ENCODE measurements at regions not wholly inside any gene's neighbourhood (a gene's known extent, or its start where the extent isn't known, plus 50 kb on each side); places are given as distances from the start of the nearest gene placed in this dataset.

- ATAC-seq: no peak
- no peaks in the 10 kb centered on the region for H3K9me3 ChIP-seq
- intact Hi-C loops (cut with DNase I): no loop called here
- no peak for DNase-seq
- no peak for TF ChIP-seq CTCF (IDR thresholded peaks at IDR 0.05)
- H3K4me1 ChIP-seq: no peaks in the 10 kb centered on the region
- H3K27ac ChIP-seq: no peak overlapping the region
- H3K27me3 ChIP-seq: no peaks in the 10 kb centered on the region
- no peak overlapping the region for H3K4me3 ChIP-seq
- H3K36me3 ChIP-seq: no peaks in the 10 kb centered on the region
These were observed 81.1 kb upstream of the RAI14 start for GRCh38 chr5:34574936-34575467.

GRCh38 chr5:34576891-34577666 is 79.0 kb upstream of the RAI14 start:
- DNase-seq: no peak
- TF ChIP-seq CTCF (IDR thresholded peaks at IDR 0.05): no peak
- H3K4me3 ChIP-seq: no peak overlapping the region
- no peaks in the 10 kb centered on the region for H3K27me3 ChIP-seq
- H3K27ac ChIP-seq: no peak overlapping the region
- H3K4me1 ChIP-seq: no peaks in the 10 kb centered on the region
- intact Hi-C loops (cut with DNase I): no loop called here
- ATAC-seq: no peak
- H3K36me3 ChIP-seq: no peaks in the 10 kb centered on the region
- no peaks in the 10 kb centered on the region for H3K9me3 ChIP-seq

GRCh38 chr5:34578962-34579361 is 77.2 kb upstream of the RAI14 start:
- Histone ChIP-seq H3K4me3 (no peak overlapping the region), H3K27me3 (no peaks in the 10 kb centered on the region), H3K36me3 (no peaks in the 10 kb centered on the region), H3K4me1 (no peaks in the 10 kb centered on the region), H3K27ac (no peak overlapping the region), H3K9me3 (no peaks in the 10 kb centered on the region)
- TF ChIP-seq CTCF (IDR thresholded peaks at IDR 0.05): no peak
- ATAC-seq: no peak
- no peak for DNase-seq
- intact Hi-C loops (cut with DNase I): no loop called here

GRCh38 chr5:34580983-34581382 is 75.1 kb upstream of the RAI14 start:
- TF ChIP-seq CTCF (IDR thresholded peaks at IDR 0.05): no peak
- Histone ChIP-seq H3K27ac (no peak overlapping the region), H3K4me1 (no peaks in the 10 kb centered on the region), H3K36me3 (no peaks in the 10 kb centered on the region), H3K4me3 (no peak overlapping the region), H3K27me3 (no peaks in the 10 kb centered on the region), H3K9me3 (no peaks in the 10 kb centered on the region)
- DNase-seq (no peak), ATAC-seq (no peak)
- intact Hi-C loops (cut with DNase I): no loop called here

- Histone ChIP-seq H3K36me3 (no peaks in the 10 kb centered on the region), H3K27ac (no peak overlapping the region), H3K27me3 (no peaks in the 10 kb centered on the region), H3K4me1 (no peaks in the 10 kb centered on the region), H3K9me3 (no peaks in the 10 kb centered on the region), H3K4me3 (no peak overlapping the region)
- intact Hi-C loops (cut with DNase I): no loop called here
- no peak for DNase-seq
- no peak for TF ChIP-seq CTCF (IDR thresholded peaks at IDR 0.05)
- ATAC-seq: no peak
These were observed 73.8 kb upstream of the RAI14 start for GRCh38 chr5:34582371-34582770.
